ENCODE measurements at regions not wholly inside any gene's neighbourhood (a gene's known extent, or its start where the extent isn't known, plus 50 kb on each side); places are given as distances from the start of the nearest gene placed in this dataset.
"Not testable (repeated sequence)": the region's sequence is repeated elsewhere in the genome, so short reads cannot be mapped to it uniquely, and the experiment has no call there.

DNA sequence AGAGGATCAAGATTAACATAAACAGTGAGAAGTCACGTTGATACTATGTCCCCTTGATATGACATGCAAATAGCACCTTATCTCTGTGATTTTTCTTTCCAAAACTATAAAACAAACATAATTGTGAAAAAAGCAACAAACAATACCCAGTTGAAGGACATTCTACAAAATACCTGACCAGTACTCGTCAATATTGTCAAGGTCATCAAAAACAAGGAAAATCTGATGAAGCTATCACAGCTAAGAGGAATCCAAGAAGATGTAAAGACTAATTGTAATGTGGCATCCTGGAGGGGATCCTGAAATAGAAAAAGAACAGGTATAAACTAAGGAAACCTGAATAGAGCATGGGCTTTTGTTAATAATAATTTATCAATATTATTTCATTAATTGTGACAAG is 321.5 kb upstream of the MAP2 start:
- no peaks in the 10 kb centered on the region for H3K27me3 Mint-ChIP-seq
- H3K9me3 Mint-ChIP-seq, result peaks cover 12% of the 10 kb centered on the region
- H3K27ac Mint-ChIP-seq, result no peak overlapping the region
- DNase-seq (no peak), ATAC-seq (no peak)
- H3K4me3 Mint-ChIP-seq, result no peak overlapping the region
- no peaks in the 10 kb centered on the region for H3K4me1 Mint-ChIP-seq
- no peaks in the 10 kb centered on the region for H3K36me3 Mint-ChIP-seq (ENCODE audit: low read depth)

DNA sequence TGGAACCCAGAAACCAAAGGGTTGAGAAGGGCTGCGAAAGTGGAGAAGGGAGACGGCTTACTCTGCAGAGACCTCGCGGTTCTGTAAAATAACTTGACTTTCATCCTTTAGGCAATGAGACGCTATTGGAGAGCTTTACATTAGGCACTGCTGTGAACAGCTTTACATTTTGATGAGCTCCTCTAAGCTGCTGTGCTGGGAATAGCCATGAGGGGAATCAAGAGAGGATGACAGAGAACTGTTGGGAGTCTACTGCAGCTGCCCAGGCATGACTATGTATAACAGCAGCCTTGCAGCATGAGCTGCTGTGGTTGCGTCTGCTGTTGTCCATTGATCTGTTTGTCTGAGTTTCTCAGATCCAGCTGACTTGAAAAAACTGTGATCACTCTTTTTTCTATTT is 310.8 kb upstream of the MAP2 start:
- no peak overlapping the region for H3K27ac Mint-ChIP-seq
- H3K36me3 Mint-ChIP-seq (ENCODE audit: low read depth), result no peaks in the 10 kb centered on the region
- no peaks in the 10 kb centered on the region for H3K27me3 Mint-ChIP-seq
- no peak overlapping the region for H3K4me3 Mint-ChIP-seq
- H3K9me3 Mint-ChIP-seq, result peaks cover 4% of the 10 kb centered on the region
- no peaks in the 10 kb centered on the region for H3K4me1 Mint-ChIP-seq
- DNase-seq (no peak), ATAC-seq (no peak)

DNA sequence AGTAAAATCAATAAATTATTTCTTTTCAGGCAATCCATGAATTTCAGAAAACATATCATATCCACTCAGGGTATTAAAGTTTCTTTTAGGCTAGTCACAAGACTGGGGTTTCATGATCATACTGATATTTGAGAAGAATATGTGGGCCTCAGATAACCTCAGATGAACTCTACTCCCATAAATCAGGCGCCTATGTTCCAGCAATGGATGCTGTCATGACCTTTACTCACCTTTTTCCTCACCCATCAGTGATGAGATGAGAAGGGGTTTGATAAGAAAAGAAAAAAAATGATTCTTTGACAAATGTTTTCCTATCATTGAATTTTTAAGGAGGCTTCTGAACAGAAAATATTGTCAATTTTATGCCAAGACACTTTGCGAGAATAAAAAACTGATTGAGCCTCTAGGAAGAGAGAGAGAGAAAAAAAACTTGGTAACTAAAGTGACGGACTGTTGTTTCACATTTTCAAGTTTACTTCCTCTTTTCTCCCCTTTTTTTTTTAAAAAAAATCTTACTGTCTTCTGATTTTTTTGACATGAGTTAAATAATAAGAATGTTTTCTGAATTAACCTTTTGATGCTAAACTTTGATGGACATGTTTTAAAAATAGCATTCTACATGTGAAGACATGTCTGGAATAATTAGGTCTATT is 309.1 kb upstream of the MAP2 start:
- no peaks in the 10 kb centered on the region for H3K4me1 Mint-ChIP-seq
- no peak overlapping the region for H3K27ac Mint-ChIP-seq
- no peaks in the 10 kb centered on the region for H3K27me3 Mint-ChIP-seq

DNA sequence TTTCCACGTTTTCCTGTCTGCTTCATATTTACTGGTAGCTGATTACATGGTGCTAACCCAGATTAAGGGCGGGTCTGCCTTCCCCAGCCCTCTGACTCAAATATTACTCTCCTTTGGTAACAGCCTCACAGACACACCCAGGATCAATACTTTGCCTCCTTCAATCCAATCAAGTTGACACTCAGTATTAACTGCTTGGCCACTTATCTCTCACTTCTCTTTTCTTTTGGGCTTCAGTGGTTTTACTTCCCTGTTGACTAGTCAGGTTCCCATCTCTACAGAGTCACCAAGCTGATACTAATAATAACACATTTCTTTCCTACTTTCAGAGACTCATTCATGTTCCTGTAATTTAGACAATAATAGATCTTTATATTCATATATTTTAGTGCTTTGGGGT is 302.2 kb upstream of the MAP2 start:
- no peak overlapping the region for H3K27ac Mint-ChIP-seq
- DNase-seq (no peak), ATAC-seq (no peak)
- H3K27me3 Mint-ChIP-seq, result no peaks in the 10 kb centered on the region
- H3K9me3 Mint-ChIP-seq, result peaks cover 8% of the 10 kb centered on the region
- no peaks in the 10 kb centered on the region for H3K36me3 Mint-ChIP-seq (ENCODE audit: low read depth)
- no peak overlapping the region for H3K4me3 Mint-ChIP-seq
- H3K4me1 Mint-ChIP-seq, result no peaks in the 10 kb centered on the region

More for the DNA sequence above, 309.1 kb upstream of the MAP2 start:
- H3K4me3 Mint-ChIP-seq, result no peak overlapping the region
- no peaks in the 10 kb centered on the region for H3K36me3 Mint-ChIP-seq (ENCODE audit: low read depth)
- ATAC-seq, result no peak
- H3K9me3 Mint-ChIP-seq, result peaks cover 8% of the 10 kb centered on the region
- DNase-seq, result no peak

DNA sequence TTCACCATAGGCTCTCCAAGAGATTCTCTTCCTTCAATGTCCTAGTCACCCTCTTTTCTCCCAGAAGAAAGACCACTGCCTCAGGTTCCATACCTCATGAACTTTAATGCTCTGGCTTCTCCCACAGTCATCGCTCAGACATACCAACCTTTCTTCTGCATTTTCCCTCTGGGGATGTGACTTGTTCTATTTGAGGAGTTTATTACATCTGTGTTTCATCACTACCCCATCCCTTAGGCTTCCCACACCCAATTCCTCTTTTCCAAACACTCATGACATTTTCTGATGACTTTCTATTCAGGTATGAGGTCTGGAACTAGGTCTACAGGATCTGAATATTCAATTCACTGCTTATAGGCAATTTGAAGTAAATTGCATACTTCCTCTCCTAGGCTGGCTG is 298.6 kb upstream of the MAP2 start:
- no peaks in the 10 kb centered on the region for H3K27me3 Mint-ChIP-seq
- H3K4me1 Mint-ChIP-seq, result no peaks in the 10 kb centered on the region
- no peak overlapping the region for H3K27ac Mint-ChIP-seq
- ATAC-seq (no peak), DNase-seq (no peak)
- no peak overlapping the region for H3K4me3 Mint-ChIP-seq
- no peaks in the 10 kb centered on the region for H3K36me3 Mint-ChIP-seq (ENCODE audit: low read depth)
- H3K9me3 Mint-ChIP-seq, result peaks cover under 1% of the 10 kb centered on the region

DNA sequence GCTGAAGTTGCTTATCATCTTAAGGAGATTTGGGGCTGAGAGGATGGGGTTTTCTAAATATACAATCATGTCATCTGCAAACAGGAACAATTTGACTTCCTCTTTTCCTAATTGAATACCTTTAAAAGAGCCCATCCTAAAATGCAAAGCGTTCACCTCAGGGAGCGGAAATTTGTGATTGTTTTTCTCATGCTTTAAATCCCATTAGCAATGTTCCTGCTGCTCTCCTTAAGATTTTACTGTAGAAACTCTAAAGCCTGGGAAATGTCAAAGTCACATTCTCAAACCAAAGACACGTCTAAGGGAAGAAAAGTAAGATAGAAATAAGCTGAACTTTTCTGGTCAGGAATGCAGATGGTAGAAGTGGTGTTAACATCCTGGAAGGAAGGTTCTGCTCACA is 285.8 kb upstream of the MAP2 start:
- H3K9me3 Mint-ChIP-seq, result no peaks in the 10 kb centered on the region
- H3K27me3 Mint-ChIP-seq, result no peaks in the 10 kb centered on the region
- ATAC-seq, result no peak
- H3K36me3 Mint-ChIP-seq (ENCODE audit: low read depth), result no peaks in the 10 kb centered on the region
- no peak for DNase-seq
- H3K27ac Mint-ChIP-seq, result no peak overlapping the region
- no peak overlapping the region for H3K4me3 Mint-ChIP-seq
- H3K4me1 Mint-ChIP-seq, result no peaks in the 10 kb centered on the region

DNA sequence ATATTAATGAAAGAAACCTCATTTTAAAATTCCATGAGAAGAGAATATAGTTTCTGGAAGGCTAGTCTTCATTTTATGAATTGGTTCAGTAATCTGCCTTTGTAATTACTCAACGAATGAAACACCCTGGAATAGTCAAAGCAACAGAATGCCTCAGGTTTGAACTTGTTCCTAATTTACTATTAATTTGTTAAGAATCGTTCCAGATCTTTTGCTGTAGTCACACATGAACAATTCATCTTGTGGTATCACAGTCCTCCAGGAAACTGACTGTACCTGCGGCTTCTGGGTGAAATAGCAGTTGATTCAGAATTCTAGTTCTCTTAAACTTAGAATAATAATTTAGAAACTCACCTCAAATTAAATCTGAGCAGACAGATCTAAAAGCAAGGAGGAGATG is 282.7 kb upstream of the MAP2 start:
- Mint-ChIP-seq H3K4me1 (no peaks in the 10 kb centered on the region), H3K4me3 (no peak overlapping the region), H3K27me3 (no peaks in the 10 kb centered on the region), H3K9me3 (no peaks in the 10 kb centered on the region), H3K36me3 (ENCODE audit: low read depth) (no peaks in the 10 kb centered on the region), H3K27ac (no peak overlapping the region)
- ATAC-seq, result no peak
- DNase-seq, result no peak

DNA sequence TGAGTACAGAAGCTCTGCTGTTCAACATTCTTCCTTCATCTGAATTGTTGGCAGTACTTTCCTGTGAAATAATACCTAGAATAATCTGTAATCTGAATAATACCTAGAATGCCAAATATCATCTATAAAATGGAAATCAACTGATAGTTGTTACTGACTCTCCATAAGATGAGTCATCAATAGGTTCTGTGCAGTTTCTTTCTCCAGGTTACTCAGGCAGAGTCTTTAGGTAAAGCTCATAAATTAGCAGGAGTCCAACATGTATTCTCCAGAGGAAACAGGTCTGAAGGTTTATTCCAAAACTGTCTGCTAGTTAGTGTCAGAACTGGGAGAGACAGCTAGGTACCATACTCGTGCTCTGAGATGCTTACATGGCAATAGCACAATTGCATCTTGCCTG is 282.0 kb upstream of the MAP2 start:
- no peak overlapping the region for H3K4me3 Mint-ChIP-seq
- no peak overlapping the region for H3K27ac Mint-ChIP-seq
- no peak for DNase-seq
- no peak for ATAC-seq
- no peaks in the 10 kb centered on the region for H3K4me1 Mint-ChIP-seq
- no peaks in the 10 kb centered on the region for H3K9me3 Mint-ChIP-seq
- H3K36me3 Mint-ChIP-seq (ENCODE audit: low read depth), result no peaks in the 10 kb centered on the region
- no peaks in the 10 kb centered on the region for H3K27me3 Mint-ChIP-seq

DNA sequence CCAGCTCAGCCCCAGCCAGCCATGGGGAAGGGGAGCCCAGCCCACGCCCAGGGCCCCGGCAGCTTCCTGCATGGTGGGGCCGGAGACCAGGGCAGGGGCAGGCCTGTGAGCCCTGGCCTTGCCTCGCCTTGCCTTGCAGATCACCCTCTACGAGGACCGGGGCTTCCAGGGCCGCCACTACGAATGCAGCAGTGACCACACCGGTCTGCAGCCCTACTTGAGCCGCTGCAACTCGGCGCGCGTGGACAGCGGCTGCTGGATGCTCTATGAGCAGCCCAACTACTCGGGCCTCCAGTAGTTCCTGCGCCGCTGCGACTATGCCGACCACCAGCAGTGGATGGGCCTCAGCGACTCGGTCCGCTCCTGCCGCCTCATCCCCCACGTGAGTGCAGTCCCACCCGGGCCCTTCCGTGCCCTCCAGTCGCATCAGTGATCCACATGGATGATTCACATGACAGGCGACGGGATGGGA is 278.6 kb upstream of the MAP2 start:
- not testable (repeated sequence) for H3K27me3 Mint-ChIP-seq; H3K36me3 Mint-ChIP-seq (ENCODE audit: low read depth); H3K27ac Mint-ChIP-seq; ATAC-seq; H3K9me3 Mint-ChIP-seq; H3K4me3 Mint-ChIP-seq; DNase-seq; H3K4me1 Mint-ChIP-seq

DNA sequence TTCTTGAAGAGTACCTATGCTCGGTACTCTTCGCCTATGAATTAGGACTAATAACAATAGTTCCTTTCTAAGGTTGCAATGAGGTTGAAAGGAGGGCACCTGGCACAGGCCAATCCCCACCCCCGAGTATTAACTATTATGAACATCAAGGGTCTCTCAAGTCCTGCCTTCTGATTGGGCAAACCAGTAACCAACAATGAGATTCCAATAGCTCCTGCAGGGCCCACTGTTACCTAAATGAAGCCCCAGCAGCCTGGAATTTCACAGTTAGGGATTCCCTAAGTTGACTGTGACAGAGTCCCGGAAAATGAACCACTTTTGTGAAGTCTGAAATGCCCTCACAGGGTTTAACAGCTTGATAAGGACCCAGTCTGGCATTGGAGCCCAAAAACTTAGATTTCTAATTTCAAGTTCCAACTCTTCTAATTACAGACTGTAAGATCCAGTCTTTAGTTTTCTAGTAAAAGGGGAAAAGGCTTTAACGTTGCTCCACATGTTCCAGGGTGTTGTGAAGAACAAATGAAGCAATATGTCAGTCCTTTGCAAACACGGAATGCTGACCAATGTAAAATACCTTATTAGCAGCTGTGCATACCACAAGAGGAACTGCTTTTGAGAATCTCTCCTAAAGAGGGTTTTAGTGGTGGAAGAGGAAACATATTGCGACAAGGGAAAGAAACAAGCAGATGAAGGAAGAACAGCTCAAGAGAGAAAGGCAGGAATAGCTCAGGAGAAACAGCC is 277.7 kb upstream of the MAP2 start:
- no peak overlapping the region for H3K4me3 Mint-ChIP-seq
- no peaks in the 10 kb centered on the region for H3K9me3 Mint-ChIP-seq
- no peak overlapping the region for H3K27ac Mint-ChIP-seq
- ATAC-seq, result no peak
- no peaks in the 10 kb centered on the region for H3K36me3 Mint-ChIP-seq (ENCODE audit: low read depth)
- H3K4me1 Mint-ChIP-seq, result no peaks in the 10 kb centered on the region
- no peak for DNase-seq
- no peaks in the 10 kb centered on the region for H3K27me3 Mint-ChIP-seq

DNA sequence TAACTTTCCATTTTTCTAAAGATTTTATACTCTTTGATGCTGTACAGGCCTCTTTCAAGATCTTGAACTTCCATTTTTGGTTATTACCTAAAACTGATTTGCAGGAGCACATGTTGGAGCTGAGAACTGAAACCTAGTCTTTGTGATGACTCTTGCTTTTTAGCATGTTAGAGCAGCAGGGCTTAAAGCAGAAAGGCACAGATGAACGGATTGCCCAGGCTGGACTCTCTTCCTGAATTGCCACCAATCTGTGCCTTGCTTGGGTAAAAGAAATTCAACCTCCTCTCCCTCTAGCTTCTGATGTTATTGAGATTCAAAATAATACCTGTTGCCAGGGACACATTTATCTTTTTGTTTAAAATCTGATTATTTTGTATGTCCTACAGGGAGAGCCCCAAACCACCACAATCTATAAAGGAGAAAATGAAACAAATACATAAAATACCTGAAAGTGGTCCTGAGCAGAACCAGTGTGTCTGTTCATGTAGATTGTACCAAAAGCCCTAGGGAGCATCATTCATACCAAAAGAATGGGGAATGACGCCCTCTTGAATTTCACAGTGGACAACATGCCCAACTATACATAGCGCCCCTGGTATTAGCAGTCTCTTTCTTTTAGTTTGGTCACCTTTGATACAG is 277.0 kb upstream of the MAP2 start:
- no peaks in the 10 kb centered on the region for H3K36me3 Mint-ChIP-seq (ENCODE audit: low read depth)
- DNase-seq (no peak), ATAC-seq (no peak)
- no peaks in the 10 kb centered on the region for H3K4me1 Mint-ChIP-seq
- no peak overlapping the region for H3K27ac Mint-ChIP-seq
- no peak overlapping the region for H3K4me3 Mint-ChIP-seq
- H3K9me3 Mint-ChIP-seq, result no peaks in the 10 kb centered on the region
- H3K27me3 Mint-ChIP-seq, result no peaks in the 10 kb centered on the region

DNA sequence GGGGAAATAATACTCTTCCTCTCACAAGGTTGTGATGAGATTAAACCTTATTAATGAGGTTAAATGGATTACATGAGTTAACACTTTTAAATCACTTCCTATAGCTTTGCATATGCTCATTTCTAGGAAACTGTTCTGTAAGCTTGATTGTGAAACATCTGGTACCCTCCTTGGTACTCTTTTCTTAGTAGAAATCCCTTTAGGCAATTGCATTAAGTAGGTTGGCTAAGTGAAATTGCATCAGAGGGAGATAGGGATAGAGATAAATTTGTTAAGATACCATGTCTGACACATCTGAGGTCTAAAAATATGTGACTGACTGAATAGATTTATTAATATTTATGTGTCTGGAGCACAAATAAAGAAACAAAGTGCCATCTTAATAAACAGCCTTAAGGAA is 275.9 kb upstream of the MAP2 start:
- DNase-seq, result no peak
- no peaks in the 10 kb centered on the region for H3K4me1 Mint-ChIP-seq
- no peaks in the 10 kb centered on the region for H3K27me3 Mint-ChIP-seq
- no peak overlapping the region for H3K27ac Mint-ChIP-seq
- ATAC-seq, result no peak
- no peaks in the 10 kb centered on the region for H3K9me3 Mint-ChIP-seq
- H3K36me3 Mint-ChIP-seq (ENCODE audit: low read depth), result no peaks in the 10 kb centered on the region
- no peak overlapping the region for H3K4me3 Mint-ChIP-seq

DNA sequence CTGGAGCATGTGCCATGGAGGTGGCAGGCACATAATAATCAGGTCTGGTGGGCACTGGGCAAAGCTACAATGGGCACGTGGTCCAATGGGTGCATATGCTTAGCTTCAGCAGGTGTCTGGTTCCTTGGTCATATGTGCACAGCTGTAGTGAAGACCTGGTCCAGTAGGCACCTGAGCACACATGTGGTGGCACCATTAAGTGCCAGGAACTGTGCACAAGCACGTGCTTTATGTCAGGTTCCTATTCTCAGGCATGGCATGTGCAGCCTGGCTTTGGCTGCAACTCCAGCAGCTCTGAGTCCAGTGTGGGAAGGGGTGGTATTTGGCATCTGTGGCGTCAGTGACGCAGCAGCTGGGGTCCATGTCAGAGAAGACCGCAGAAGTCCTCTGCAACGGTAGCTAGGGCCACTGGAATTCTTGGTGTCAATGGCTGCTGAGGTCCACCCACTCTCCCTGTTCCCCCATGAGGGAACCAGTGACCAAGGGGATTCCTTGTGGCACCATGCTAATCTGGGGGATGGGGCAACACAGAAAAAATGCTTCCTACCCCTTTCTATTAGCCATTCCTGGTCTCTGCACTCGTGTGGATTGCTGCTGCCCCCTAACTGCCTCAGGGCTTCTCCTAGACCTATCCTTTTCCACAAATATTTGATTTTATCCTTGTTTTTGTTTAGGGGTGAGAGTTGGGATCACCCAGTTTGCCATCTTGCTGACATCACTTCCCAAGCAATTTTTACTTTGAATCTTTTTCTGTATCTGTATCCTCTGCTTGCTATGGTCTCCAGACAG is 262.9 kb upstream of the MAP2 start:
- H3K27ac Mint-ChIP-seq, result no peak overlapping the region
- no peak for DNase-seq
- no peaks in the 10 kb centered on the region for H3K27me3 Mint-ChIP-seq
- H3K9me3 Mint-ChIP-seq, result no peaks in the 10 kb centered on the region
- H3K4me1 Mint-ChIP-seq, result no peaks in the 10 kb centered on the region
- H3K4me3 Mint-ChIP-seq, result no peak overlapping the region
- no peaks in the 10 kb centered on the region for H3K36me3 Mint-ChIP-seq (ENCODE audit: low read depth)
- no peak for ATAC-seq

DNA sequence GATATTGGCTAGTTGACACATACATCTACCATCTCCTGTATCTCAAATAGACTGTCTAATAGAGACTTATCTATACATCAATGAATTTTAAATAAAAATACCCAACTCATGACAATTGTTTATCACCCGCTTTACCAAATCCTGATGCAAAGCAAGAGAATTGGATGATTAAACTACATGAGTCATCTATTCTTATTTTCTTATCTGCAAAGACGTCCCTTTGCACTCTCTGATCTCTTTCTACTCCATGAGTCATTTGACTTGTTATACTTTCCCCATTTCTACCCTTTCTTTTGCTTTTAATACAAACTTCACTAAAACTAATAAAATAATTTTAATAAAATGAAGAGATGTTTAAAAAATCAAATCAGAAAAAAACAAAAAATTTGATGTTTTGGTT is 261.7 kb upstream of the MAP2 start:
- no peak for ATAC-seq
- H3K27me3 Mint-ChIP-seq, result no peaks in the 10 kb centered on the region
- DNase-seq, result no peak
- H3K27ac Mint-ChIP-seq, result no peak overlapping the region
- H3K4me3 Mint-ChIP-seq, result no peak overlapping the region
- H3K36me3 Mint-ChIP-seq (ENCODE audit: low read depth), result no peaks in the 10 kb centered on the region
- H3K9me3 Mint-ChIP-seq, result no peaks in the 10 kb centered on the region
- H3K4me1 Mint-ChIP-seq, result no peaks in the 10 kb centered on the region

DNA sequence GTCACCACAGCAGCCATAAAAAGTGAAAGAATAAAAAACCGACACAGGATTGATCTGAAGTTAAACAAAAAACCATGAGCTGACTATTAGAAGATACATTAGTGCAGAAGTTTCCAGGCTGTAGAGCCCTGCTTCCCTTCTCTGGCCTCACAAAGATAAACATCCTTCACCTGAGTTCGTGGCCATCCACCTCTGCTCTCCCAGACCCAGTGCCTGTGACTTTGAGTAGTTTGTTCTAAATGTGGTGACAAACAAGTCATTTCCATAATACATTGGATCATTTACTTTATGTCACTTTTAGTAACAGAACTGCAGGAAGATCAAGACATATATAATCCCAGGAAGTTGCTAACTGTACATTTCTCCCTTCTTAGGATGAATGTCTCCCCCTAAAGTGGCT is 241.9 kb upstream of the MAP2 start:
- no peak overlapping the region for H3K4me3 Mint-ChIP-seq
- no peak for ATAC-seq
- H3K36me3 Mint-ChIP-seq (ENCODE audit: low read depth), result no peaks in the 10 kb centered on the region
- H3K27me3 Mint-ChIP-seq, result no peaks in the 10 kb centered on the region
- no peak for DNase-seq
- H3K27ac Mint-ChIP-seq, result no peak overlapping the region
- H3K4me1 Mint-ChIP-seq, result no peaks in the 10 kb centered on the region
- peaks cover 5% of the 10 kb centered on the region for H3K9me3 Mint-ChIP-seq

All from activated naive CD8-positive, alpha-beta T cell treated with anti-CD3 and anti-CD28 coated beads, Interleukin-2, amount 50 U/mL, for 24 hours (primary cell).